GM19467 (cell line): ENCODE measurements at regions not wholly inside any gene's neighbourhood (a gene's known extent, or its start where the extent isn't known, plus 50 kb on each side); places are given as distances from the start of the nearest gene placed in this dataset.
"Not testable (repeated sequence)": the region's sequence is repeated elsewhere in the genome, so short reads cannot be mapped to it uniquely, and the experiment has no call there.

Experiments
- ATAC-seq: cut with Tn5 transposase; IDR thresholded peaks from one replicate; pipeline ENCODE4 v1.9.1; 2021; ENCODE audit warnings: mild to moderate bottlenecking, moderate library complexity; ENCODE audit not compliant: unreplicated experiment

DNA sequence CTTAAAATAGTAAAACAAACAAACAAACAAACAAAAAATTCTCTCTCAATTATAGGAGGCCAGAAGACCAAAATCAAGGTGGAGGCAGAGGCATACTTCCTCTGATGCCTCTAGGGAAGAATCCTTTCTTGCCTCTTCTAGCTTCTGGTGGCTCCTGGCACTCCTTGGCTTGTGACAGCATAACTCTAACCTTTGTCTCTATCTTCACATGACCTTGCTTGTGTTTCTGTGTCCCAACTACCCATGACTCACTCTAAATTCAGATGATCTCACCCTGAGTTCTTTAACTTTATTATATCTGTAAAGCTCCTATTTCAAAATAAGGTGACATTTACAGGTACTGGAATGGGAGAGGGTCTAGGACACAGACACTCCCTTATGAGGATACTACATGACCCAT, 88.3 kb upstream of the ANTXRL start:
- ATAC-seq: no peak

DNA sequence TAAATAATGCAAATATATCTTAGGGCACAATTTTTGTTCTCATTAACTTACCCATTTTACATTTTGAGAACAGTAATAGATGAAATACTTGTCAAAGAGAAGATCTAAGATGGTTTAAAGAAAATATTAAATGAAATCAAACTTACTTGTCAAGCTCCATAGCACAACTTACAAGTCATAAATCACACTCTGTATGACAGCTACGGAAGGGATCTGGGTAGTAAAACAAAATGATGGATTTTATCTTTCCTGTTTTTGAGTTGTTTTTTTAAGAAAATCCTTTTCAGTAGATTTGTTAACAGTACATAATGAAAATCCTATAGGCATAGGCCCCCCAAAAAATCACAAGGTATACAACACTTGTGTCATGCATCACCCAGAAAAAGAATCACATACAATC, 84.4 kb upstream of the ANTXRL start:
- ATAC-seq: not testable (repeated sequence)

DNA sequence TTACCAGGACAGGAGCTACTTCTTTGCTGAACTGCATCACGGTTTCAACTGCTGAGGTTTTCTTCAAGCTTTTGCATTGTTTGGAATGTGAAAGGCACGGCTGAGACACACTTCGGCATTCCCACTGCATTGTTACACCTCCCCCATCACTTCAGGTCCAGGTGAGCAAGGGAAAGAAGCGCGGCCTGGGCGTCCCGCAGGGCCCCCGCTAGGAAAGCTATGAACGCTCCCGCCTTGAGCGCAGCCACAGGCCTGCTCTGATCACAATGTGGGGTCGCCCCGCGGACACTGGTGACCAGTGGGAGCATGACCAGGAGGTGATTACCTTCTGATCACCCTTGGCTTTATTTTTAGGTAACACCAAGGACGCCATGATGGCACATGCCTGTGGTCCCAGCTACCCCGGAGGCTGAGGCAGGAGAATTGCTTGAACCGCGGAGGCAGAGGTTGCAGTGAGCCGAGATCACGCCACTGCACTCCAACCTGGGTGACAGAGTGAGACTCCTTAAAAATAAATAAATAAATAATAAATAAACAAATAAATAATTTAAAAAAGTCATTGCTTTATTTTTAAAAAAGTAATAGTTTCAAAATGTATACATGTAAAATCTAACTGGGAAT, 82.2 kb upstream of the ANTXRL start:
- ATAC-seq: not testable (repeated sequence)

- not testable (repeated sequence) for ATAC-seq
These were observed 76.4 kb upstream of the ANTXRL start for GRCh38 chr10:46210427-46210826.

GRCh38 chr10:46215426-46215825, 71.4 kb upstream of the ANTXRL start:
- ATAC-seq: no peak

DNA sequence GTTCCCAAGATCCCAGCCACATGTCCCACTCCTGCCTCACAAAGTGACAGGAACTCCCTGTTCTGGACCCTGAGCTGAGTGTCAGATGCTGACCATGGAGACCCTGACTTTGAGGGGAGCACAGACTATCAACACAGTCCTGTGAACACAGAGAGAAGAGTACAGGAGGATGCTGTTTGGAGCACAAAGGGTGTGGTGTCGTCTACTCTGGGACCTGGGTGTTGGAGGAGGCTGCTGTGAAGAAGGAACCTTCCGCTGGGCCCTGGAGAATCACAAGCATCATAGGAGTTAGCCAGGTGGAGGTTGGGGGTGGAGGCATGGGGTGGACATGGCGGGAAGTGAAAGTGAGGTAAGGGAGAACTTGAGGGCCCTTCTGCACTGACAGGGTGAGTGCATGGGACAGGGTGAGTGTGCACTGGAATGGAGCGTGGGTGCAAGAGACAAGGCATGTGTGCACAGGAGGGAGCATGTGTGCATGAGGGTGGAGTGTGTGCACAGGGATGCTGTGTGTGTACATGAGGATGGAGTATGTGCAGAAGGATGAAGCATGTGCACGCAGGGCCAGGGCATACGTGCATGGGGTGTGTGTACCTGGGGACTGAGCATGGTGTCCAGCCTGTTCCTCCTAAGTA, 70.7 kb upstream of the ANTXRL start:
- no peak for ATAC-seq

DNA sequence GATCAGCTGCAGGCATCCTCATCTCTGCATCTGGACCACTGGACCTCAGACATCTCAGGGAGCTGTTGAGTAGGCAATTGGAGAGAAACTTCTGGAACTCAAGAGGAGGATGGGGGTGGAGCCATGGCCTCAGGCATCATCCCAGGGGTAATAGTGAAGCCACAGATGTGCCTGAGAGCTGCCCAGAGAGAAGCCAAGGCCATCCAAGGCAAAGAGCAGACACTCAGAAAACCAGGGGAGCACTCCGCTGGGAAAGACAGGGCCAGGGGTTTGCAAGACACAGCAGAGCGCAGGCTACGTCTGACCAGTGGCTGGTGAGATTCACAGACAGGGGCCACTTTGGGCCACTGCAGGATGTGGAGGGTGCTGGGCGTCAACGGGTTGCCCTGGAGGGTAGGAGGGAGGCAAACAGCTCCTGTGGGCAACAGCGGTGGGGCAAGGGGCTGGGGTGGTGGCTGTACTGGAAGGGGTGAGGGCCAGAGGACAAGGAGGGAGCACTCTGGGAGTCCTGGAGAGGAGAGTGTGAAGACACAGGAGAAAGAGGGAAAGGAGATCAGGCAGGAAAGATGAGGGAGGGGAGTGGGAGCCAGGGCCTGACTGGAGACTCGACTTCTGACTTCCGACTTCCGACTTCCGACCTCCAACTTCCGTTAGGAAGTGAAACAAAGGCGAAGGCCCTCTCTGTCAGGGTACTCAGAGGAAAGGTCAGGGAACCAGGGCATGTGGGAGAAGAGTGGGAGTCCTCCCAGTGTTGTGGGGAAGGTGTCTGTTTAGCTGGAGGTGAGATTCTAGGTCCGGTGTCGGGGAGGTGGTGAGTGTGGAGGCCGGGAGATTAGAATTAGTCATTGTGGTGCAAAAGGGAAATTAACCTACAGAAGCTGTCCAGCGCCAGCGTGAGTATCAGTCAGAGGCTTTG, 69.7 kb upstream of the ANTXRL start:
- no peak for ATAC-seq

DNA sequence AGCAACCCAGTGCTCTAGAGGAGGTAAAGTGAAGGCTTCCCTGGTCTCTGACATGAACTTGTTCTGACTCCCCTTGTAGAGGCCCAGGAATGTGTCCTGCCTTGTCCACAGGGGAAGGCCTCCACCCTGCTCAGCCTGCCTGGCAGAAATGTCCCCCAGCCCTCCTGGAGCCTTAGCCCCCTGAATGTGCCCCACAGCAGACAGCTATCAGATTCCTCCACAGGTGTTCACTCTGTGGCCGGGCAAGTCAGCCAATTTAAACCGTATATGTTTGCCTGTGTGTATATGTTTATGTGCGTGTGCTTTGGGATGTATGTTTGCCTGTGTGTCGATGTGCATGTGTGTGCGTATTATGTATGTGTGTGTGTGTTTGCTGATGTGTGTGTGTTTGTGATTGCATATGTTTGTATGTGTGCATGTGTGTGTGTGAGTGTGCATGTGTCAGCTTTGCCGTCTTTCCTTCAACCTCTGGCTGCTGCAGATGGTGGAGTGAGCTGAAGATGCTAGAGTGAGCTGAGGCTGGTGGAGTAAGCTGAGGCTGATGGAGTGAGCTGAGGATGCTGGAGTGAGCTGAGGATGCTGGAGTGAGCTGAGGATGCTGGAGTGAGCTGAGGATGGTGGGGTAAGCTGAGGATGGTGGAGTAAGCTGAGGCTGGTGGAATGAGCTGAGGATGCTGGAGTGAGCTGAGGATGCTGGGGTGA, 68.9 kb upstream of the ANTXRL start:
- no peak for ATAC-seq

DNA sequence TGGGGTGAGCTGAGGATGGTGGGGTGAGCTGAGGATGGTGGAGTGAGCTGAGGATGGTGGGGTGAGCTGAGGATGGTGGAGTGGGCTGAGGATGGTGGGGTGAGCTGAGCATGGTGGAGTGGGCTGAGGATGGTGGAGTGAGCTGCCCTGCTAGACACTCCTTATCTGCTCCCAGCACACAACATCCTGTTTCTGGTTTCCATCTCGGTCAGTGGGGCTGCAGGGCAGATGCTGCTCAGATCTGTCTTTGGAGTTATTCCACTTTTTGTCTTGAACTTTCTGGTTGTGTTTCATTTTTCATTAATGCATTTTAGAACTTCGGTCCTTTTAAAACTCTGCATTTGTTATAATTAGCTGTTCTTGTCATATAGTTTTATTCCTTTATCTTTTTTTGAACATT, 67.9 kb upstream of the ANTXRL start:
- ATAC-seq: no peak

GRCh38 chr10:46219431-46219990, 67.3 kb upstream of the ANTXRL start:
- ATAC-seq: not testable (repeated sequence)

DNA sequence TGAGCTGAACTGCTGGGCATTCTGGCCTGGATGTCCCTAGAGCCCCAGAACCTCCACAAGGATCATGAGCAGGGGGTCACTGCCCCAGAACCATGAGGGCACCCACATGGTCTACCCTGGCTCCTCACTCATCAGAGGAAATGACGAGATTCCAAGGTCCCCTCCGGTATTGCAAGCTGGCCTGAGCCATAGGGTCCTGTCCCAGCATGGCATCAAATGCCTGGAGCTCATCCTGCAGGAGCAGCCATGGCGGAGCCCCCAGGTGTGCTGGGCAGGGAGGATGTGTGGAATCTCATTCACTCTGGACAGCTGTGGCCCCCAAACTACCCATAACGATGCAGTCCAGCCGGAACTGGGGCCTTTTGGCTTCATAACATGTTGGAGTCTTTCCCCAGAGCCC, 66.6 kb upstream of the ANTXRL start:
- ATAC-seq: no peak

DNA sequence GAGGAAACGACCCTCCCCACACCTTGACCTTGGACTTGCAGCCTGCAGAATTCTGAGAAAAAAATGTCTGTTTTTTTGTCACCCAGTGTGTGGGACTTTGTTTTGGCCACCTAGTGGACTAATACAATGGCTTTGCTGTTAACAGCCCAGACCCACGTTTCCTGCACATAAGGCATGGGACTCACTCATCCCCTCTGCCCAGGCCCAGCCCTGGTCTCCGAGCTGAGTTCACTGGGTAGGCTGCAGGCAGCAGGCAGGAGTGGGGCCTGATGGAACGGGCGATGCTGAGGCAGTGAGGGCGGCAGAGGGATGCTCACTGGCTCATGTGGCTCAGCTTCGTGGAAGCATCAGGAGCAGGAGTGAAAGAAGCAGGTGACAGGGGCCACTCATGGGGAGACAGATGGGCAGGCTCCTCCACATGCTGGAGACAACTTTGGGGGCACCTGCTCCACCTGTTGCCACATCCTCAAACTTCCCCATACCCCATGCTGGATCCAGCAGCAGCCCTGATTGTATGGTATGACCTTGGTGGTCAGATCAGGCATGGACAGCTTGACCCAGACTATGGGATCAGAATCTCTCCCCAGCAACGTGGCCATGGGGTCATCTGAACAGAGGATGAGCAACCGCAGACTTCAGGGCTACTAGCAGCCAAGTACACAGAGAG, 65.8 kb upstream of the ANTXRL start:
- no peak for ATAC-seq

- ATAC-seq: no peak
These were observed 64.3 kb upstream of the ANTXRL start for GRCh38 chr10:46222364-46222935.

DNA sequence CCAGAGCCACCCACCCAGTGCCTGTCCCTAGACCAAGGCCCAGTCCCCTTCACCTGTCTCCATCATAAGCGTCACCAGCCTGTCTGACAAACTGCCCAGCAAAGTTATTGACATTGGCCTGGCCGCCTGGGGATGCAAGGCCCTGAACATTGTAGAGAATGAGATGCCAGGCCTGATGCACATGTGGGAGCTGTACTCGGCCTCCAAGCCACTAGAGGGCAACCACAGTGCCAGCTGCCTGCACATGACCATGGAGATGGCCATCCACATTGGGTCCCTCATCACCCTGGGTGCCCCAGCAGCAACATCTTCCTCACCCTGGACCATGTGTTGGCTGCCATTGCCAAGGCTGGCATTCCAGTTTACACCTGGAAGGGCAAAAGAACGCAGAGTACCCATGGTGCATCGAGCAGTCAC, 63.7 kb upstream of the ANTXRL start:
- ATAC-seq: no peak

- ATAC-seq: no peak
These were observed 63.0 kb upstream of the ANTXRL start for GRCh38 chr10:46223626-46224413.

GRCh38 chr10:46224414-46224682, 62.4 kb upstream of the ANTXRL start:
- ATAC-seq: no peak

DNA sequence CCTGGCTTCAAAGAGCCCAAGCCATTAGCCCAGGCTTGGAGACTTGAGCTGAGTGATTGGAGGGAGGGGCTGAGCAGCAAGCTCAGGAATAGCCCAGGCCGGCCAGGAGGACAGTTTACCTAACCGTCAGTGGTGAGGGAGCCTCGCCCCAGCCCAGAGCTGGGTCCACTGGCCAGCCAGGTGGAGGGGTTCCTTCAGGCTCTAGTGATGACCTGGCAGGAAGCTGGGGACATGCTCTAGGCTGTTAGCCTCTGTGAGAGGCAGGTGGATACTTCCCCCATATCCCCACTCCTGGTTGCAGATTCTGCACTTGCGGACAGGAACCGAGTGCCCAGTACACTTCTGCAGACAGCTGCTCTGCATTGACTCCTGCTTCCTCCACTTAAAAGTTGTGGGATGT, 61.2 kb upstream of the ANTXRL start:
- ATAC-seq: no peak

- no peak for ATAC-seq
These were observed 60.6 kb upstream of the ANTXRL start for GRCh38 chr10:46226232-46226631.

DNA sequence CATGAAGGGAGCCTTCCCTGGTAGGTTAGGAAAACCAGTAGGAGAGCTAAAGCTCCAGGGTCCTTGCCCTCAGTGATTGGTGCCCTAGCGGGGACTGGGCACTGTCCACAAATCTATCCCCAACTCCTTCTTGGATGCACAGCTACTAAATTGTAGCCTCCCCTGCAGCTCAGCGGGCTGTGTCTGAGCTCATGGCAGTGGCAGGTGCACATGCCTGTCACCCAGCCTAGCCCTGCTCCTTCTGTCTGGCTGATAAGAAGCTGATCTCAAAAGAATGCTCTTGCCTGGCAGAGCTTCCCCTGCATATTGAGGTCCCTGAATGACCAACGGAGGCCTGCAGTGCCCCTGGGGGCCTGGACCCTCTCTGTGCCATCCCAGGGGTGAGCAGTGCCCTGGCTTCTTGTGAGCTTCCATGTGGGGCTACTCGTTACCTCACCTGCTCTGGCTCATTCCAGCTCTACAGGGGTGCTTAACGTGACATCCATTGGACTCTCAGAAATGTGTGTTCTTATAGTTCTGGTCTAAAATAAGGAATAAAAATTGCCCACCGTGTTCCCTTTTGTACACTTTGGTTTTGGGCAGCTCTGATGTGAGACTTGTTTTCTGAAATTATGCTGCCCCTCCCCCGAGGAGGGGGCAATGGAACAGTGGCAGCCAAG, 59.8 kb upstream of the ANTXRL start:
- ATAC-seq: no peak
